Stomach (tissue), 4 donors: ENCODE measurements at regions not wholly inside any gene's neighbourhood (a gene's known extent, or its start where the extent isn't known, plus 50 kb on each side); places are given as distances from the start of the nearest gene placed in this dataset.

Experiments
- CTCF ChIP-seq, 7 experiments: fragments of 450-650 bp in 4 of 7; fragments of 200-600 bp in 3 of 7; sonication (generic) in 3 of 7; IDR thresholded peaks; one replicate each; pipeline ENCODE4 v1.5.1; 2016 to 2019; ENCODE audit warnings: antibody characterized with exemption in 7 of 7, control low read depth in 2 of 7, mild to moderate bottlenecking in 1 of 7
- EP300 ChIP-seq: sonication (generic); formaldehyde crosslinking; IDR thresholded peaks from one replicate; pipeline ENCODE4 v1.6.1; 2017; ENCODE audit warnings: antibody characterized with exemption
- POLR2A ChIP-seq, 4 donors: fragments of 450-650 bp; IDR thresholded peaks; one replicate each; pipeline ENCODE4 v1.6.1; 2016; ENCODE audit warnings: antibody characterized with exemption in 4 of 4, control low read depth in 2 of 4, mild to moderate bottlenecking in 1 of 4, moderate library complexity in 1 of 4
- POLR2AphosphoS5 ChIP-seq, 3 donors: sonication (generic); formaldehyde crosslinking; IDR thresholded peaks; one replicate each; pipeline ENCODE4 v1.6.1; 2016; ENCODE audit warnings: antibody characterized with exemption in 3 of 3

GRCh38 chr6:157754351-157754750 lies 68.7 kb upstream of the SNX9 start:
- no peak for TF ChIP-seq CTCF (IDR thresholded peaks at IDR 0.05)
- TF ChIP-seq POLR2AphosphoS5 (IDR thresholded peaks at IDR 0.05), result no peak
- no peak for TF ChIP-seq POLR2A (IDR thresholded peaks at IDR 0.05)
- TF ChIP-seq EP300, result no peak
